ENCODE measurements at regions not wholly inside any gene's neighbourhood (a gene's known extent, or its start where the extent isn't known, plus 50 kb on each side); places are given as distances from the start of the nearest gene placed in this dataset.

GRCh38 chr2:82289446-82289845 lies 1984.9 kb upstream of the LRRTM1 start:
- TF ChIP-seq EZH2phosphoT487 (IDR thresholded peaks at IDR 0.05; ENCODE audit: borderline replicate concordance, low read length) (no peak), CTCF (conservative IDR thresholded peaks at IDR 0.05; ENCODE audit: low read depth, low read length) (no peak)
